ENCODE measurements at regions not wholly inside any gene's neighbourhood (a gene's known extent, or its start where the extent isn't known, plus 50 kb on each side); places are given as distances from the start of the nearest gene placed in this dataset.

- no peak for TF ChIP-seq CTCF (IDR thresholded peaks at IDR 0.05)
- no peak for TF ChIP-seq SIN3A (IDR thresholded peaks at IDR 0.05; ENCODE audit: borderline replicate concordance, insufficient read depth, low read depth, low read length)
- TF ChIP-seq POLR2AphosphoS5 (IDR thresholded peaks at IDR 0.05; ENCODE audit: low read depth, low read length), result no peak
These were observed 159.0 kb upstream of the MPHOSPH6 start for GRCh38 chr16:82328881-82329469.
